ENCODE measurements at regions not wholly inside any gene's neighbourhood (a gene's known extent, or its start where the extent isn't known, plus 50 kb on each side); places are given as distances from the start of the nearest gene placed in this dataset.

GRCh38 chr1:59074598-59074997 is 222.3 kb upstream of the FGGY start:
- no peak for TF ChIP-seq EZH2 (IDR thresholded peaks at IDR 0.05; ENCODE audit: borderline replicate concordance, low read depth, low read length, poor library complexity, severe bottlenecking)
- no peak for TF ChIP-seq CTCF (conservative IDR thresholded peaks at IDR 0.05; ENCODE audit: low read depth, low read length)
- BruUV-seq (replicated peaks) = no TSS peak
- CTCF ChIA-PET = no interaction called here
- no peak for DNase-seq (ENCODE audit: low spot score)
- Histone ChIP-seq H3K4me1 (ENCODE audit: insufficient read depth, low read length, poor library complexity, severe bottlenecking) (peaks cover 41% of the 10 kb centered on the region), H3K9me3 (ENCODE audit: low read depth, low read length, poor library complexity, severe bottlenecking) (no peaks in the 10 kb centered on the region), H3K27me3 (replicated peaks; ENCODE audit: insufficient read depth, low read depth, low read length, poor library complexity) (peaks cover 6% of the 10 kb centered on the region), H3K4me3 (ENCODE audit: low read depth, low read length, poor library complexity, severe bottlenecking) (no peak overlapping the region), H3K36me3 (ENCODE audit: insufficient read depth, low read length, poor library complexity, severe bottlenecking) (no peaks in the 10 kb centered on the region), H3K27ac (ENCODE audit: low read depth, low read length, poor library complexity, severe bottlenecking) (no peak overlapping the region)
- intact Hi-C loops (cut with micrococcal nuclease; ENCODE audit: unreplicated experiment) = loop anchor here (5.0 to 10.0 kb wide), 3 partner anchors 58 to 623 kb away; no protein-coding TSS in a partner anchor
- POLR2A ChIA-PET (ENCODE audit: low non-redundant PET) = no interaction called here

GRCh38 chr1:59075021-59075420 is 221.9 kb upstream of the FGGY start:
- Histone ChIP-seq H3K27ac (ENCODE audit: low read depth, low read length, poor library complexity, severe bottlenecking) (no peak overlapping the region), H3K9me3 (ENCODE audit: low read depth, low read length, poor library complexity, severe bottlenecking) (no peaks in the 10 kb centered on the region), H3K27me3 (replicated peaks; ENCODE audit: insufficient read depth, low read depth, low read length, poor library complexity) (peaks cover 10% of the 10 kb centered on the region), H3K4me1 (ENCODE audit: insufficient read depth, low read length, poor library complexity, severe bottlenecking) (peaks cover 41% of the 10 kb centered on the region), H3K36me3 (ENCODE audit: insufficient read depth, low read length, poor library complexity, severe bottlenecking) (no peaks in the 10 kb centered on the region), H3K4me3 (ENCODE audit: low read depth, low read length, poor library complexity, severe bottlenecking) (no peak overlapping the region)
- TF ChIP-seq EZH2 (IDR thresholded peaks at IDR 0.05; ENCODE audit: borderline replicate concordance, low read depth, low read length, poor library complexity, severe bottlenecking) = no peak
- TF ChIP-seq CTCF (conservative IDR thresholded peaks at IDR 0.05; ENCODE audit: low read depth, low read length) = no peak
- POLR2A ChIA-PET (ENCODE audit: low non-redundant PET) = no interaction called here
- BruUV-seq (replicated peaks) = no TSS peak
- CTCF ChIA-PET = no interaction called here
- no peak for DNase-seq (ENCODE audit: low spot score)
- intact Hi-C loops (cut with micrococcal nuclease; ENCODE audit: unreplicated experiment) = loop anchor here (5.0 to 10.0 kb wide), 2 partner anchors 190 to 293 kb away; partner anchors contain the start of gene JUN

- H3K27ac ChIP-seq (ENCODE audit: low read depth, low read length, poor library complexity, severe bottlenecking) = no peak overlapping the region
- BruUV-seq (replicated peaks) = no TSS peak
- H3K9me3 ChIP-seq (ENCODE audit: low read depth, low read length, poor library complexity, severe bottlenecking) = no peaks in the 10 kb centered on the region
- peaks cover 22% of the 10 kb centered on the region for H3K27me3 ChIP-seq (replicated peaks; ENCODE audit: insufficient read depth, low read depth, low read length, poor library complexity)
- H3K36me3 ChIP-seq (ENCODE audit: insufficient read depth, low read length, poor library complexity, severe bottlenecking) = no peaks in the 10 kb centered on the region
- TF ChIP-seq CTCF (conservative IDR thresholded peaks at IDR 0.05; ENCODE audit: low read depth, low read length) = peak; percentile 45; the same call in 1 of the 2 replicates
- no peak for TF ChIP-seq EZH2 (IDR thresholded peaks at IDR 0.05; ENCODE audit: borderline replicate concordance, low read depth, low read length, poor library complexity, severe bottlenecking)
- intact Hi-C loops (cut with micrococcal nuclease; ENCODE audit: unreplicated experiment) = loop anchor here (5.0 to 10.0 kb wide), 2 partner anchors 188 to 294 kb away; partner anchors contain the start of gene JUN
- CTCF ChIA-PET = interaction anchor here (0.5 to 0.6 kb wide), 2 partner anchors 356 to 592 kb away, joined by 3 to 7 read pairs; no protein-coding TSS in a partner anchor
- DNase-seq (ENCODE audit: low spot score) = peak; percentile 23
- POLR2A ChIA-PET (ENCODE audit: low non-redundant PET) = no interaction called here
- no peak overlapping the region for H3K4me3 ChIP-seq (ENCODE audit: low read depth, low read length, poor library complexity, severe bottlenecking)
- peaks cover 30% of the 10 kb centered on the region for H3K4me1 ChIP-seq (ENCODE audit: insufficient read depth, low read length, poor library complexity, severe bottlenecking)
Observed at GRCh38 chr1:59076612-59077011, 220.3 kb upstream of the FGGY start.

Measured in A673 (cell line).